SK-N-SH (cell line): ENCODE measurements at regions not wholly inside any gene's neighbourhood (a gene's known extent, or its start where the extent isn't known, plus 50 kb on each side); places are given as distances from the start of the nearest gene placed in this dataset.

ENCODE experiments used
- CTCF ChIP-seq: fragments of 200-600 bp; sonication (generic); IDR thresholded peaks from 2 replicates; pipeline ENCODE4 v1.6.1; 2017; ENCODE audit warnings: antibody characterized with exemption, mild to moderate bottlenecking, moderate library complexity
- EP300 ChIP-seq, 2 experiments: IDR thresholded peaks; 2 replicates each; pipeline versions ENCODE4 v1.4.0 to v1.6.1; 2012; ENCODE audit warnings: borderline replicate concordance in 1 of 2, low read depth in 1 of 2, low read length in 1 of 2
- FOXM1 ChIP-seq: IDR thresholded peaks from 2 replicates; pipeline ENCODE4 v1.4.0; 2012; ENCODE audit warnings: low read depth, mild to moderate bottlenecking
- RAD21 ChIP-seq: IDR thresholded peaks from 2 replicates; pipeline ENCODE4 v1.6.1; 2012; ENCODE audit warnings: mild to moderate bottlenecking, low read length
- REST ChIP-seq: IDR thresholded peaks from 2 replicates; pipeline ENCODE4 v1.6.1; 2012; ENCODE audit warnings: mild to moderate bottlenecking, low read depth, low read length, moderate library complexity
- RXRA ChIP-seq: IDR thresholded peaks from 2 replicates; pipeline ENCODE4 v1.4.0; 2012; ENCODE audit warnings: low read depth, mild to moderate bottlenecking, borderline replicate concordance
- TEAD4 ChIP-seq: IDR thresholded peaks from 2 replicates; pipeline ENCODE4 v1.4.0; 2012; ENCODE audit warnings: mild to moderate bottlenecking, borderline replicate concordance; ENCODE audit not compliant: insufficient read depth
- TF ChIP-seq, protein P1 (sequence below): fragments of 150-350 bp; IDR thresholded peaks from 2 replicates; pipeline ENCODE4 v1.6.1; 2016; ENCODE audit warnings: mild to moderate bottlenecking, low read depth, low read length

- TF ChIP-seq RAD21, result no peak
- TF ChIP-seq FOXM1, result no peak
- no peak for TF ChIP-seq CTCF
- no peak for TF ChIP-seq REST
- no peak for TF ChIP-seq EP300 (IDR thresholded peaks at IDR 0.05; ENCODE audit: borderline replicate concordance in 1 of 2, low read depth in 1 of 2, low read length in 1 of 2)
- TF ChIP-seq RXRA, result no peak
- TF ChIP-seq, protein P1, sequence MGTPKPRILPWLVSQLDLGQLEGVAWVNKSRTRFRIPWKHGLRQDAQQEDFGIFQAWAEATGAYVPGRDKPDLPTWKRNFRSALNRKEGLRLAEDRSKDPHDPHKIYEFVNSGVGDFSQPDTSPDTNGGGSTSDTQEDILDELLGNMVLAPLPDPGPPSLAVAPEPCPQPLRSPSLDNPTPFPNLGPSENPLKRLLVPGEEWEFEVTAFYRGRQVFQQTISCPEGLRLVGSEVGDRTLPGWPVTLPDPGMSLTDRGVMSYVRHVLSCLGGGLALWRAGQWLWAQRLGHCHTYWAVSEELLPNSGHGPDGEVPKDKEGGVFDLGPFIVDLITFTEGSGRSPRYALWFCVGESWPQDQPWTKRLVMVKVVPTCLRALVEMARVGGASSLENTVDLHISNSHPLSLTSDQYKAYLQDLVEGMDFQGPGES, result no peak
- TF ChIP-seq TEAD4, result no peak
Measured at GRCh38 chr4:177861551-177862094, 419.4 kb upstream of the AGA start.
